ENCODE measurements at regions not wholly inside any gene's neighbourhood (a gene's known extent, or its start where the extent isn't known, plus 50 kb on each side); places are given as distances from the start of the nearest gene placed in this dataset.

DNA sequence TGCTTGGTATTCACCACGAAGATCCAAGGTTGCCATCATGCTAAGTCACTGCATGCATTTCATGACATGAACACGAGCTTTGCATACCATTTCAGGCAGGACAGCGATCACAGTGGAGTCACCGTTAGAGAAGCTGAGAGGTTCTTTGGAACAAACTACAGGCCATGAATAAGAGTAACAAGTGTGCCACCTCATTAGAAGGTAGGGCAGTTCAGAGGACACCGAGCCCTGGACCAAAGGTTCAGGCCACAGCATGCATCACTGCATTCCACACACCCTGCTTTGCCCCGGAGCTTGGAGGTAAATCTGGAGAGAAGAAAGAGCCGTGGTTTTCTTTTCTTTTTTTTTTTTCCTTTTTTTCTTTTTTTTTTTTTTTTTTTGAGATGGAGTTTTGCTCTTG is 66.9 kb upstream of the CDH4 start:
- ChIA-PET POLR2A (no interaction called here), CTCF (ENCODE audit: unreplicated experiment) (no interaction called here)
- Histone ChIP-seq H3K36me3 (ENCODE audit: insufficient read depth, low read length) (no peaks in the 10 kb centered on the region), H3K4me2 (ENCODE audit: low read length) (no peak overlapping the region), H3K9me2 (ENCODE audit: insufficient read depth, low read length) (no peaks in the 10 kb centered on the region), H3K79me2 (ENCODE audit: insufficient read depth, low read depth, low read length) (no peaks in the 10 kb centered on the region), H3K27ac (ENCODE audit: low read depth, low read length, poor library complexity, severe bottlenecking) (no peak overlapping the region), H3K9me3 (ENCODE audit: low read length) (no peaks in the 10 kb centered on the region), H2AFZ (ENCODE audit: low read length) (no peak overlapping the region), H3K4me3 (ENCODE audit: low read depth, low read length, poor library complexity, severe bottlenecking) (no peak overlapping the region), H3K4me1 (ENCODE audit: insufficient read depth, low read length, poor library complexity, severe bottlenecking) (no peaks in the 10 kb centered on the region), H4K20me1 (ENCODE audit: insufficient read depth, low read length) (no peaks in the 10 kb centered on the region)
- DNase-seq (ENCODE audit: low spot score): no peak
- intact Hi-C loops (cut with micrococcal nuclease; ENCODE audit: unreplicated experiment): no loop called here
- no TSS peak for BruUV-seq (replicated peaks)
- TF ChIP-seq, protein P1, sequence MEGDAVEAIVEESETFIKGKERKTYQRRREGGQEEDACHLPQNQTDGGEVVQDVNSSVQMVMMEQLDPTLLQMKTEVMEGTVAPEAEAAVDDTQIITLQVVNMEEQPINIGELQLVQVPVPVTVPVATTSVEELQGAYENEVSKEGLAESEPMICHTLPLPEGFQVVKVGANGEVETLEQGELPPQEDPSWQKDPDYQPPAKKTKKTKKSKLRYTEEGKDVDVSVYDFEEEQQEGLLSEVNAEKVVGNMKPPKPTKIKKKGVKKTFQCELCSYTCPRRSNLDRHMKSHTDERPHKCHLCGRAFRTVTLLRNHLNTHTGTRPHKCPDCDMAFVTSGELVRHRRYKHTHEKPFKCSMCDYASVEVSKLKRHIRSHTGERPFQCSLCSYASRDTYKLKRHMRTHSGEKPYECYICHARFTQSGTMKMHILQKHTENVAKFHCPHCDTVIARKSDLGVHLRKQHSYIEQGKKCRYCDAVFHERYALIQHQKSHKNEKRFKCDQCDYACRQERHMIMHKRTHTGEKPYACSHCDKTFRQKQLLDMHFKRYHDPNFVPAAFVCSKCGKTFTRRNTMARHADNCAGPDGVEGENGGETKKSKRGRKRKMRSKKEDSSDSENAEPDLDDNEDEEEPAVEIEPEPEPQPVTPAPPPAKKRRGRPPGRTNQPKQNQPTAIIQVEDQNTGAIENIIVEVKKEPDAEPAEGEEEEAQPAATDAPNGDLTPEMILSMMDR (conservative IDR thresholded peaks at IDR 0.05; ENCODE audit: low read length): no peak
- no peak for TF ChIP-seq EZH2phosphoT487 (IDR thresholded peaks at IDR 0.05; ENCODE audit: borderline replicate concordance, low read depth, low read length)

DNA sequence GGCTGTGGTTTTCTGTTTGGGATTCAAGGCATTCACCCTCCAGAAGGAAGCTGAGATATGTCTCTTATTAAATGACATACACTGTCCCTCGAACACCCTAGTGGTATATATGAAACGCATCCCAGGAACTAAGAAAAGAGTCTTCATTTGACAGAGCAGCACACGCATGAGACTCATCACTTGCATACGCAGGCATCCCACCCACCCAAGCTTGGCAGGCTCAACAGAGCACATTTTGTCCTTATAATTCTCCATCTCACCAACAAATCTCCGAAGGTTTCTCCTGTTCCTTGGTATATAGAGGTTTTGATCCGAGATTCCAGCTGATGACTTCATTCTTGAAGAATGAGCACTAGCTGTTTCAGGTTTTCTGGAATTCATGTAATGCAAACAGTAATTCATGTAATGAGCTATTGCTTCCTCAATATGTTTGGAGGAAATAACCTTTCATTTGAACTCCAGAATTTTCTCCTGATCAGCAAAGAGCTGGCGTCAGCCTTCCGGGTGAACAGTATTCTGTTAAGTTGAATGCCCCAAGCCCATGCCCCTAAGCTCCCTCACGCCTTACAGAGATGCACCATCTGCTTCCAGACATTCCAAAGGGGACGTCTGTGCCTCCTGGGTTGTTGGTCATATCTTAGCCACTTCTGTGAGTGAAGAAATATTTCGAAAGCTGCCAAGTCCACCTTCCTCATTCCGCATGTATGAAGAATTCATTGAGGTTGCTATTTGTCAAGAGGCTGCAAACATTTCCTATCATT is 66.0 kb upstream of the CDH4 start:
- Histone ChIP-seq H3K9me3 (ENCODE audit: low read length) (no peaks in the 10 kb centered on the region), H3K9me2 (ENCODE audit: insufficient read depth, low read length) (no peaks in the 10 kb centered on the region), H3K4me3 (ENCODE audit: low read depth, low read length, poor library complexity, severe bottlenecking) (no peak overlapping the region), H3K79me2 (ENCODE audit: insufficient read depth, low read depth, low read length) (no peaks in the 10 kb centered on the region), H3K27ac (ENCODE audit: low read depth, low read length, poor library complexity, severe bottlenecking) (no peak overlapping the region), H3K36me3 (ENCODE audit: insufficient read depth, low read length) (no peaks in the 10 kb centered on the region), H4K20me1 (ENCODE audit: insufficient read depth, low read length) (no peaks in the 10 kb centered on the region), H2AFZ (ENCODE audit: low read length) (no peak overlapping the region), H3K4me2 (ENCODE audit: low read length) (no peak overlapping the region), H3K4me1 (ENCODE audit: insufficient read depth, low read length, poor library complexity, severe bottlenecking) (no peaks in the 10 kb centered on the region)
- TF ChIP-seq EZH2phosphoT487 (IDR thresholded peaks at IDR 0.05; ENCODE audit: borderline replicate concordance, low read depth, low read length): no peak
- TF ChIP-seq, protein P1 (conservative IDR thresholded peaks at IDR 0.05; ENCODE audit: low read length): no peak
- no peak for DNase-seq (ENCODE audit: low spot score)
- POLR2A ChIA-PET: no interaction called here
- no TSS peak for BruUV-seq (replicated peaks)
- CTCF ChIA-PET (ENCODE audit: unreplicated experiment): no interaction called here
- intact Hi-C loops (cut with micrococcal nuclease; ENCODE audit: unreplicated experiment): no loop called here

- H4K20me1 ChIP-seq (ENCODE audit: insufficient read depth, low read length): no peaks in the 10 kb centered on the region
Measured at GRCh38 chr20:61186771-61187472, 65.1 kb upstream of the CDH4 start.

More at GRCh38 chr20:61186771-61187472, 65.1 kb upstream of the CDH4 start:
- H3K4me1 ChIP-seq (ENCODE audit: insufficient read depth, low read length, poor library complexity, severe bottlenecking): no peaks in the 10 kb centered on the region
- CTCF ChIA-PET (ENCODE audit: unreplicated experiment): no interaction called here
- TF ChIP-seq, protein P1 (conservative IDR thresholded peaks at IDR 0.05; ENCODE audit: low read length): no peak
- TF ChIP-seq EZH2phosphoT487 (IDR thresholded peaks at IDR 0.05; ENCODE audit: borderline replicate concordance, low read depth, low read length): no peak
- H2AFZ ChIP-seq (ENCODE audit: low read length): no peak overlapping the region
- H3K79me2 ChIP-seq (ENCODE audit: insufficient read depth, low read depth, low read length): no peaks in the 10 kb centered on the region
- H3K9me3 ChIP-seq (ENCODE audit: low read length): no peaks in the 10 kb centered on the region
- H3K4me2 ChIP-seq (ENCODE audit: low read length): no peak overlapping the region
- H3K27ac ChIP-seq (ENCODE audit: low read depth, low read length, poor library complexity, severe bottlenecking): no peak overlapping the region
- no peaks in the 10 kb centered on the region for H3K36me3 ChIP-seq (ENCODE audit: insufficient read depth, low read length)
- no peak for DNase-seq (ENCODE audit: low spot score)
- H3K4me3 ChIP-seq (ENCODE audit: low read depth, low read length, poor library complexity, severe bottlenecking): no peak overlapping the region
- no peaks in the 10 kb centered on the region for H3K9me2 ChIP-seq (ENCODE audit: insufficient read depth, low read length)
- no TSS peak for BruUV-seq (replicated peaks)
- POLR2A ChIA-PET: no interaction called here
- intact Hi-C loops (cut with micrococcal nuclease; ENCODE audit: unreplicated experiment): no loop called here

Data from OCI-LY7 (cell line).